Inflammatory macrophage treated with lipopolysaccharide for 4 hours (primary cell): ENCODE measurements at regions not wholly inside any gene's neighbourhood (a gene's known extent, or its start where the extent isn't known, plus 50 kb on each side); places are given as distances from the start of the nearest gene placed in this dataset.
"Not testable (repeated sequence)": the region's sequence is repeated elsewhere in the genome, so short reads cannot be mapped to it uniquely, and the experiment has no call there.

ENCODE experiments used
- DNase-seq: peaks from one replicate; pipeline ENCODE4 v3.0.0-alpha.2; 2020

GRCh38 chr3:132987396-132987795 is 50.8 kb upstream of the TMEM108 start:
- no peak for DNase-seq

- no peak for DNase-seq
Observed at GRCh38 chr3:132984181-132984580, 54.0 kb upstream of the TMEM108 start.

GRCh38 chr3:132983143-132983770 is 54.9 kb upstream of the TMEM108 start:
- DNase-seq = no peak

- no peak for DNase-seq
Observed at GRCh38 chr3:132981719-132982118, 56.5 kb upstream of the TMEM108 start.

GRCh38 chr3:132980102-132980501 is 58.1 kb upstream of the TMEM108 start:
- no peak for DNase-seq

GRCh38 chr3:132979606-132980005 is 58.6 kb upstream of the TMEM108 start:
- no peak for DNase-seq

- DNase-seq = not testable (repeated sequence)
Observed at GRCh38 chr3:132978946-132979345, 59.2 kb upstream of the TMEM108 start.

GRCh38 chr3:132978464-132978863 is 59.7 kb upstream of the TMEM108 start:
- no peak for DNase-seq

- no peak for DNase-seq
Observed at GRCh38 chr3:132974097-132974496, 64.1 kb upstream of the TMEM108 start.

GRCh38 chr3:132973441-132973840 is 64.8 kb upstream of the TMEM108 start:
- DNase-seq = no peak

- DNase-seq = no peak
Observed at GRCh38 chr3:132972333-132972732, 65.9 kb upstream of the TMEM108 start.

- no peak for DNase-seq
Observed at GRCh38 chr3:132966374-132966773, 71.8 kb upstream of the TMEM108 start.

- no peak for DNase-seq
Observed at GRCh38 chr3:132964266-132964665, 73.9 kb upstream of the TMEM108 start.

- DNase-seq = no peak
Observed at GRCh38 chr3:132963786-132964185, 74.4 kb upstream of the TMEM108 start.

- no peak for DNase-seq
Observed at GRCh38 chr3:132961991-132962390, 76.2 kb upstream of the TMEM108 start.

GRCh38 chr3:132953683-132954082 is 84.5 kb upstream of the TMEM108 start:
- DNase-seq = no peak

- no peak for DNase-seq
Observed at GRCh38 chr3:132927896-132928295, 110.3 kb upstream of the TMEM108 start.

GRCh38 chr3:132926098-132926497 is 112.1 kb upstream of the TMEM108 start:
- DNase-seq = no peak

- no peak for DNase-seq
Observed at GRCh38 chr3:132925256-132925930, 112.8 kb upstream of the TMEM108 start.

- DNase-seq = peak; percentile 14
Observed at GRCh38 chr3:132916096-132916495, 122.1 kb upstream of the TMEM108 start.

GRCh38 chr3:132912416-132912753 is 125.8 kb upstream of the TMEM108 start:
- no peak for DNase-seq

- no peak for DNase-seq
Observed at GRCh38 chr3:132911741-132912415, 126.3 kb upstream of the TMEM108 start.

- no peak for DNase-seq
Observed at GRCh38 chr3:132907293-132907692, 130.9 kb upstream of the TMEM108 start.

- DNase-seq = no peak
Observed at GRCh38 chr3:132900481-132900880, 137.7 kb upstream of the TMEM108 start.
